Heart left ventricle (tissue), 16 donors: ENCODE measurements at regions not wholly inside any gene's neighbourhood (a gene's known extent, or its start where the extent isn't known, plus 50 kb on each side); places are given as distances from the start of the nearest gene placed in this dataset.

Experiments used
- ATAC-seq, 4 donors: fragments of 200-7000 bp; cut with Tn5 transposase; one replicate each; pipeline ENCODE4 v1.9.1; 2020 to 2022; ENCODE audit warnings: moderate library complexity in 4 of 4, mild to moderate bottlenecking in 3 of 4, moderate number of reproducible peaks in 1 of 4
- DNase-seq, 5 donors: peaks; one replicate each; pipeline ENCODE4 v3.0.0-alpha.2; 2020
- H3K27ac ChIP-seq, 12 donors: fragments of 200-600 bp; sonication (generic) in 4 of 12; one replicate each; pipeline versions ENCODE4 v1.5.0 to v1.8.0; 2016 to 2022; ENCODE audit warnings: mild to moderate bottlenecking in 2 of 12
- H3K27me3 ChIP-seq, 9 donors: fragments of 200-600 bp; sonication (generic) in 2 of 9; one replicate each; pipeline versions ENCODE4 v1.5.1 to v1.8.0; 2016 to 2022; ENCODE audit warnings: mild to moderate bottlenecking in 3 of 9
- H3K36me3 ChIP-seq, 9 donors: fragments of 200-600 bp; sonication (generic) in 2 of 9; one replicate each; pipeline versions ENCODE4 v1.5.0 to v1.8.0; 2018 to 2022; ENCODE audit warnings: mild to moderate bottlenecking in 2 of 9
- H3K4me1 ChIP-seq, 12 donors: fragments of 200-600 bp; sonication (generic) in 4 of 12; one replicate each; pipeline versions ENCODE4 v1.5.0 to v1.8.0; 2016 to 2022; ENCODE audit warnings: mild to moderate bottlenecking in 3 of 12
- H3K4me3 ChIP-seq, 12 donors: fragments of 200-600 bp; sonication (generic) in 4 of 12; one replicate each; pipeline versions ENCODE4 v1.5.0 to v1.8.0; 2017 to 2022; ENCODE audit warnings: mild to moderate bottlenecking in 9 of 12, moderate library complexity in 4 of 12
- H3K9me3 ChIP-seq, 12 donors: fragments of 200-600 bp; sonication (generic) in 4 of 12; one replicate each; pipeline versions ENCODE4 v1.5.0 to v1.8.0; 2016 to 2022; ENCODE audit warnings: mild to moderate bottlenecking in 1 of 12
- POLR2A ChIP-seq, 2 donors: fragments of 450-650 bp; IDR thresholded peaks; one replicate each; pipeline ENCODE4 v1.6.1; 2017; ENCODE audit warnings: antibody characterized with exemption in 2 of 2, mild to moderate bottlenecking in 2 of 2, moderate library complexity in 2 of 2
- WGBS, 4 donors: extraction: QIAGEN DNeasy Blood & Tissue Kit in 2 of 4; methylation state at CpG; one replicate each; pipeline versions ENCODE4 v1.1.5 to v1.1.7; 2013 to 2018; 5-methylcytosine and 5-hydroxymethylcytosine counted together
- intact Hi-C, 10 donors: fragments of 100-400 bp; cut with DNase I; formaldehyde crosslinking; loops; one replicate each; pipeline versions ENCODE4 v1.11.1 to v1.14.2; 2022
- TF ChIP-seq, protein P1 (sequence below), 12 donors: fragments of 200-600 bp; sonication (generic) in 4 of 12; IDR thresholded peaks; one replicate each; pipeline versions ENCODE4 v1.5.0 to v1.8.0; 2018 to 2022; ENCODE audit warnings: antibody characterized with exemption in 12 of 12, mild to moderate bottlenecking in 5 of 12
- donor health status: ischemic (EF 13 %, LVEDD 7.1; RV severe dilation, severe dysfunction).
- donor health status: healthy with polysubstance abuse.
- donor health status: DM: no; HTN: yes; CAD: no.
- donor health status: DM: no; HTN: no; CAD: no.
- donor health status: ischemic (EF 25% LVEDD 6.9; RV normal size, moderate dysfunction).
- donor health status: ischemic (EF 25% LVEDD 5.7; RV mildly dilated, moderate dysfunction).
- donor health status: healthy.
- donor health status: DM: yes; HTN: yes; CAD: no.
- donor health status: ischemic (EF 35%, LVEDD 5.7; RV mildly dilated, moderate dysfunction).
- donor health status: nonischemic (EF 11% LVEDD 7.7; RV severe dilation, severe dysfunction).
- donor health status: DM: yes; HTN: yes; CAD: no.
- donor health status: PGD.
- donor health status: ischemic (EF 29% LVEDD 5.4; RV normal size, mild dysfunction).
- donor health status: nonischemic (EF 23%, LVEDD 6.1; RV moderate dilation, normal function).

GRCh38 chr9:135413461-135413860 is 66.1 kb upstream of the PPP1R26 start:
- WGBS, 4 donors: 80 to 87% (median 83%) methylated on average over 15 to 18 of the region's 18 CpGs
- ATAC-seq: no peak
- peak in 1 of 5 donors; percentile 58 for DNase-seq
- intact Hi-C loops: loop anchor here (1.0 to 10.0 kb wide), 9 partner anchors 71 to 959 kb away; partner anchors contain the start of gene OLFM1 (in 2 of the 10)
- Histone ChIP-seq H3K4me3 (no peak overlapping the region), H3K9me3 (no peaks in the 10 kb centered on the region), H3K4me1 (peaks cover 0 to 6% (median 0%) of the 10 kb centered on the region in 12 donors), H3K27ac (no peak overlapping the region), H3K36me3 (no peaks in the 10 kb centered on the region), H3K27me3 (peaks cover 0 to 55% (median 11%) of the 10 kb centered on the region in 9 donors)
- no peak for TF ChIP-seq POLR2A (IDR thresholded peaks at IDR 0.05)
- TF ChIP-seq, protein P1, sequence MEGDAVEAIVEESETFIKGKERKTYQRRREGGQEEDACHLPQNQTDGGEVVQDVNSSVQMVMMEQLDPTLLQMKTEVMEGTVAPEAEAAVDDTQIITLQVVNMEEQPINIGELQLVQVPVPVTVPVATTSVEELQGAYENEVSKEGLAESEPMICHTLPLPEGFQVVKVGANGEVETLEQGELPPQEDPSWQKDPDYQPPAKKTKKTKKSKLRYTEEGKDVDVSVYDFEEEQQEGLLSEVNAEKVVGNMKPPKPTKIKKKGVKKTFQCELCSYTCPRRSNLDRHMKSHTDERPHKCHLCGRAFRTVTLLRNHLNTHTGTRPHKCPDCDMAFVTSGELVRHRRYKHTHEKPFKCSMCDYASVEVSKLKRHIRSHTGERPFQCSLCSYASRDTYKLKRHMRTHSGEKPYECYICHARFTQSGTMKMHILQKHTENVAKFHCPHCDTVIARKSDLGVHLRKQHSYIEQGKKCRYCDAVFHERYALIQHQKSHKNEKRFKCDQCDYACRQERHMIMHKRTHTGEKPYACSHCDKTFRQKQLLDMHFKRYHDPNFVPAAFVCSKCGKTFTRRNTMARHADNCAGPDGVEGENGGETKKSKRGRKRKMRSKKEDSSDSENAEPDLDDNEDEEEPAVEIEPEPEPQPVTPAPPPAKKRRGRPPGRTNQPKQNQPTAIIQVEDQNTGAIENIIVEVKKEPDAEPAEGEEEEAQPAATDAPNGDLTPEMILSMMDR (IDR thresholded peaks at IDR 0.05): no peak

GRCh38 chr9:135414293-135414692 is 65.3 kb upstream of the PPP1R26 start:
- WGBS, 4 donors: 74 to 77% (median 75%) methylated on average over 13 of the region's 13 CpGs
- Histone ChIP-seq H3K4me3 (no peak overlapping the region), H3K9me3 (no peaks in the 10 kb centered on the region), H3K36me3 (no peaks in the 10 kb centered on the region), H3K27ac (no peak overlapping the region), H3K4me1 (peaks cover 0 to 6% (median 0%) of the 10 kb centered on the region in 12 donors), H3K27me3 (peaks cover 0 to 55% (median 11%) of the 10 kb centered on the region in 9 donors)
- no peak for TF ChIP-seq POLR2A (IDR thresholded peaks at IDR 0.05)
- TF ChIP-seq, protein P1 (IDR thresholded peaks at IDR 0.05): no peak
- intact Hi-C loops: loop anchor here (5.0 to 10.0 kb wide), 6 partner anchors 72 to 959 kb away; no protein-coding TSS in a partner anchor
- ATAC-seq (no peak), DNase-seq (peak in 1 of 5 donors; percentile 7)

GRCh38 chr9:135415586-135415985 is 64.0 kb upstream of the PPP1R26 start:
- intact Hi-C loops: loop anchor here in 3 of 10 donors (10.0 kb wide), 4 partner anchors 631 to 961 kb away; no protein-coding TSS in a partner anchor
- ATAC-seq: no peak
- Histone ChIP-seq H3K4me3 (no peak overlapping the region), H3K27me3 (peaks cover 0 to 53% (median 10%) of the 10 kb centered on the region in 9 donors), H3K27ac (no peak overlapping the region), H3K36me3 (no peaks in the 10 kb centered on the region), H3K9me3 (no peaks in the 10 kb centered on the region), H3K4me1 (peaks cover 0 to 6% (median 0%) of the 10 kb centered on the region in 12 donors)
- TF ChIP-seq, protein P1 (IDR thresholded peaks at IDR 0.05): no peak
- no peak for TF ChIP-seq POLR2A (IDR thresholded peaks at IDR 0.05)
- 74 to 90% (median 78%) methylated on average over 8 to 10 of the region's 10 CpGs for whole genome bisulfite sequencing, 4 donors
- DNase-seq: peak in 1 of 5 donors; percentile 13

DNA sequence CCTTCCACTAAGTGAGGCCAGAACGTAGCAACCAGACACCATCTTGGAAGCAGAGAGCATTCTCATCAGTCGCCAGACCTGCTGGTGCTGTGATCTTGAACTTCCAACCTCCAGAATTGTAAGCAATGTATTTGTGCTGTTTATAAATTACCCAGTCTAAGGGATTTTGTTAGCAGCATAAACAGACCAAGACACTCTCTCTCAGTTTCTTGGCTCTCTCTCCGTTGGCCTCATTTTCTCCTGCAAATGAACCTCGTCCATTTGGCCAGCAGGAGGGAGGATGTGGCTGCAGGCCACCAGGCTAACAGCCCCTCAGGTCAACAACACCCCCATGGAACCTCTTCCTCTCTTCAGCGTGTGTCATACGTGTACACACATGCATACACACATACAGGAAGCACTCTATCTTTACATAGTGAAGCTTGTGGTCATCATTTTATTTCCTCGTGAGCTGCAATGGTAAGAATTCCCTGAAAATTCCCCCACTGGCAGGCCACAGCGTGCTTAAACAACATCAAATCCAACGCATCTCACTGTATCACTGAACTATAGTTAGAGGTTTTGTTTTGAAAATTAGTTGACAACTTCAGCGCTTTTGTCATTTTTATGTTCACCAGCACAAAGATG is 62.8 kb upstream of the PPP1R26 start:
- no peak for TF ChIP-seq POLR2A (IDR thresholded peaks at IDR 0.05)
- TF ChIP-seq, protein P1 (IDR thresholded peaks at IDR 0.05): no peak
- Histone ChIP-seq H3K9me3 (no peaks in the 10 kb centered on the region), H3K4me3 (no peak overlapping the region), H3K4me1 (peaks cover 0 to 6% (median 0%) of the 10 kb centered on the region in 12 donors), H3K27ac (no peak overlapping the region), H3K27me3 (peaks cover 0 to 48% (median 6%) of the 10 kb centered on the region in 9 donors), H3K36me3 (no peaks in the 10 kb centered on the region)
- intact Hi-C loops: loop anchor here in 3 of 10 donors (10.0 kb wide), 4 partner anchors 632 to 962 kb away; no protein-coding TSS in a partner anchor
- no peak for DNase-seq
- ATAC-seq: no peak
- 66 to 71% (median 70%) methylated on average over 10 of the region's 10 CpGs for WGBS, 4 donors
